ENCODE measurements at regions not wholly inside any gene's neighbourhood (a gene's known extent, or its start where the extent isn't known, plus 50 kb on each side); places are given as distances from the start of the nearest gene placed in this dataset.

GRCh38 chr1:87528754-87529517, 200.3 kb downstream of the LMO4 start:
- H3K36me3 Mint-ChIP-seq (ENCODE audit: low read depth), result peaks cover 19% of the 10 kb centered on the region
- H3K27ac Mint-ChIP-seq, result no peak overlapping the region
- H3K4me1 Mint-ChIP-seq, result peaks cover 36% of the 10 kb centered on the region
- H3K9me3 Mint-ChIP-seq, result peaks cover 47% of the 10 kb centered on the region
- TF ChIP-seq CTCF (IDR thresholded peaks at IDR 0.05), result no peak
- H3K4me3 Mint-ChIP-seq, result no peak overlapping the region
- no peak for DNase-seq
- peaks cover 8% of the 10 kb centered on the region for H3K27me3 Mint-ChIP-seq (ENCODE audit: low read depth, poor library complexity)

GRCh38 chr1:87530042-87530807, 201.5 kb downstream of the LMO4 start:
- no peak overlapping the region for H3K4me3 Mint-ChIP-seq

GRCh38 chr1:87535551-87535950, 206.9 kb downstream of the LMO4 start:
- no peak for DNase-seq
- no peak for TF ChIP-seq CTCF (IDR thresholded peaks at IDR 0.05)
- H3K4me1 Mint-ChIP-seq, result no peaks in the 10 kb centered on the region
- H3K9me3 Mint-ChIP-seq, result peaks cover 46% of the 10 kb centered on the region
- H3K4me3 Mint-ChIP-seq, result no peak overlapping the region
- H3K27me3 Mint-ChIP-seq (ENCODE audit: low read depth, poor library complexity), result peaks cover 4% of the 10 kb centered on the region
- H3K27ac Mint-ChIP-seq, result no peak overlapping the region
- H3K36me3 Mint-ChIP-seq (ENCODE audit: low read depth), result peaks cover 5% of the 10 kb centered on the region

More at GRCh38 chr1:87530042-87530807, 201.5 kb downstream of the LMO4 start:
- Mint-ChIP-seq H3K27ac (no peak overlapping the region), H3K4me1 (peaks cover 23% of the 10 kb centered on the region), H3K27me3 (ENCODE audit: low read depth, poor library complexity) (peaks cover 2% of the 10 kb centered on the region), H3K36me3 (ENCODE audit: low read depth) (peaks cover 19% of the 10 kb centered on the region), H3K9me3 (peaks cover 55% of the 10 kb centered on the region)
- no peak for TF ChIP-seq CTCF (IDR thresholded peaks at IDR 0.05)
- DNase-seq, result no peak

- no peak for TF ChIP-seq CTCF (IDR thresholded peaks at IDR 0.05)
- Mint-ChIP-seq H3K4me3 (no peak overlapping the region), H3K27me3 (ENCODE audit: low read depth, poor library complexity) (peaks cover 4% of the 10 kb centered on the region), H3K36me3 (ENCODE audit: low read depth) (peaks cover 18% of the 10 kb centered on the region), H3K9me3 (peaks cover 51% of the 10 kb centered on the region), H3K27ac (no peak overlapping the region), H3K4me1 (no peaks in the 10 kb centered on the region)
- no peak for DNase-seq
Observed at GRCh38 chr1:87539147-87539546, 210.5 kb downstream of the LMO4 start.

- Mint-ChIP-seq H3K27me3 (ENCODE audit: low read depth, poor library complexity) (no peaks in the 10 kb centered on the region), H3K36me3 (ENCODE audit: low read depth) (peaks cover 36% of the 10 kb centered on the region), H3K27ac (no peak overlapping the region), H3K4me3 (no peak overlapping the region), H3K4me1 (no peaks in the 10 kb centered on the region), H3K9me3 (peaks cover 71% of the 10 kb centered on the region)
- no peak for TF ChIP-seq CTCF (IDR thresholded peaks at IDR 0.05)
- DNase-seq, result no peak
Observed at GRCh38 chr1:87542697-87543096, 214.0 kb downstream of the LMO4 start.
